ENCODE measurements at regions not wholly inside any gene's neighbourhood (a gene's known extent, or its start where the extent isn't known, plus 50 kb on each side); places are given as distances from the start of the nearest gene placed in this dataset.

DNA sequence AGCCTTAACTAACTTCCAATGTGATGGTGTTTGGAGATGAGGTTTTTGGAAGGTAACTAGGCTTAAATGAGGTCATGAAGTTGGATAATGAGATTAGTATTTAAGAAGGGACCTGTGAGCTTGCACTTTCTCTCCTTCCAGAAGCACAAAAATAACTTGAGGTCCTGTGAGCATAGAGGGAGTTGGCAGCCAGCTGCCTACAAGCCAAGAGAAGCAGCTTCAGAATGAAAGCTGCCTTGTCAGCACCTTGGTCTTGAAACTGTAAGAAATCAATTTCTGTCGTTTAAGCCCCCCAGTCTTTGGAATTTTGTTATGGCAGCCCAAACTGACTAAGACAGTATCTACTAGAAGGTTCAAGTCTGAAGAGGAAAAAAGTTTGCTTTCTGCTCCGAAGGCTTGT, 280.2 kb upstream of the GALNTL6 start:
- no peak overlapping the region for H3K27ac Mint-ChIP-seq
- H3K79me2 ChIP-seq (ENCODE audit: control insufficient read depth, insufficient read depth, low read length) = no peaks in the 10 kb centered on the region
- no peaks in the 10 kb centered on the region for H3K4me1 ChIP-seq (ENCODE audit: control insufficient read depth in 2 of 2, insufficient read depth in 2 of 2, low read length in 2 of 2)
- CTCF ChIA-PET = interaction anchor here (0.6 kb wide), 1 partner anchor 14 kb away, joined by 3 read pairs; no protein-coding TSS in a partner anchor
- H3K36me3 ChIP-seq (replicated peaks in 1 of 2; ENCODE audit: control extremely low read depth in 1 of 2, control insufficient read depth in 1 of 2, extremely low read depth in 1 of 2, insufficient read depth in 2 of 2, low read length in 1 of 2) = no peaks in the 10 kb centered on the region
- no peaks in the 10 kb centered on the region for H3K9me3 Mint-ChIP-seq (ENCODE audit: insufficient read depth)
- no peaks in the 10 kb centered on the region for H4K20me1 ChIP-seq (ENCODE audit: control insufficient read depth, insufficient read depth, low read length, poor library complexity, severe bottlenecking)
- no CpG with 5 or more reads among the region's 2 CpGs for WGBS (ENCODE audit: insufficient coverage)
- POLR2A ChIA-PET = no interaction called here
- H2AFZ ChIP-seq (ENCODE audit: insufficient read depth, low read depth, low read length, poor library complexity, severe bottlenecking) = no peak overlapping the region
- no peaks in the 10 kb centered on the region for H3K4me1 Mint-ChIP-seq
- H3K4me2 ChIP-seq (replicated peaks; ENCODE audit: low read depth, low read length, poor library complexity, severe bottlenecking) = no peak overlapping the region
- H3K9ac ChIP-seq (ENCODE audit: low read length) = no peak overlapping the region
- no peak overlapping the region for H3K4me3 ChIP-seq (ENCODE audit: control extremely low read depth in 1 of 5, extremely low read depth in 1 of 5, insufficient read depth in 1 of 5, low read depth in 2 of 5, low read length in 4 of 5)
- no peaks in the 10 kb centered on the region for H3K9me3 ChIP-seq (ENCODE audit: control extremely low read depth in 1 of 3, control insufficient read depth in 2 of 3, insufficient read depth in 1 of 3, low read length in 2 of 3)
- H3K27me3 ChIP-seq (replicated peaks in 1 of 4; ENCODE audit: control extremely low read depth in 1 of 4, control insufficient read depth in 3 of 4, insufficient read depth in 4 of 4, low read length in 3 of 4) = no peaks in the 10 kb centered on the region
- ATAC-seq (ENCODE audit: low read depth) = no peak
- intact Hi-C loops (cut with micrococcal nuclease) = no loop called here
- H3K27ac ChIP-seq (ENCODE audit: low read length in 2 of 2) = no peak overlapping the region
- H3K27me3 Mint-ChIP-seq = no peaks in the 10 kb centered on the region
- DNase-seq = no peak
- TF ChIP-seq, protein P1, sequence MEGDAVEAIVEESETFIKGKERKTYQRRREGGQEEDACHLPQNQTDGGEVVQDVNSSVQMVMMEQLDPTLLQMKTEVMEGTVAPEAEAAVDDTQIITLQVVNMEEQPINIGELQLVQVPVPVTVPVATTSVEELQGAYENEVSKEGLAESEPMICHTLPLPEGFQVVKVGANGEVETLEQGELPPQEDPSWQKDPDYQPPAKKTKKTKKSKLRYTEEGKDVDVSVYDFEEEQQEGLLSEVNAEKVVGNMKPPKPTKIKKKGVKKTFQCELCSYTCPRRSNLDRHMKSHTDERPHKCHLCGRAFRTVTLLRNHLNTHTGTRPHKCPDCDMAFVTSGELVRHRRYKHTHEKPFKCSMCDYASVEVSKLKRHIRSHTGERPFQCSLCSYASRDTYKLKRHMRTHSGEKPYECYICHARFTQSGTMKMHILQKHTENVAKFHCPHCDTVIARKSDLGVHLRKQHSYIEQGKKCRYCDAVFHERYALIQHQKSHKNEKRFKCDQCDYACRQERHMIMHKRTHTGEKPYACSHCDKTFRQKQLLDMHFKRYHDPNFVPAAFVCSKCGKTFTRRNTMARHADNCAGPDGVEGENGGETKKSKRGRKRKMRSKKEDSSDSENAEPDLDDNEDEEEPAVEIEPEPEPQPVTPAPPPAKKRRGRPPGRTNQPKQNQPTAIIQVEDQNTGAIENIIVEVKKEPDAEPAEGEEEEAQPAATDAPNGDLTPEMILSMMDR (IDR thresholded peaks at IDR 0.05) = no peak
- no peak overlapping the region for H3K4me3 Mint-ChIP-seq

DNA sequence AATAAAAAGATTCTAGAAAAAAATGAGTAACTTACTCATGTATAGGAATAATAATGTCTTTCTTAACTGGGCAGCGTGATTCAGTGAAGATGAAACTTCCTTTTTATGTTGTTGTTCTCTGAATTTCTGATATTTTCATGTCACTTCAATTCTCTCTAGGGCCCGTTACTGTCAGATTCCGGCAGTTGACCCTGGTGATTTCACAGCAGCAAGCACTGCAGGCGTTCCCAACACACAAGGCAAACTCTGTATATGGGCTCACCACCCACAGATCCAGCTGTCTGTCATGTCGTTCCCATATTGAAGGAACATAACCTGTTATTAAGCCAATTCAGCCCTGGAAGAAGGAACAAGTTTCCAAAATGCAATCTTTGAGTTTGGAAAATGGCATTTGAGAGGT, 288.3 kb upstream of the GALNTL6 start:
- Mint-ChIP-seq H3K27ac (no peak overlapping the region), H3K4me1 (no peaks in the 10 kb centered on the region), H3K27me3 (no peaks in the 10 kb centered on the region), H3K9me3 (ENCODE audit: insufficient read depth) (no peaks in the 10 kb centered on the region), H3K4me3 (no peak overlapping the region)
- Histone ChIP-seq H3K9ac (ENCODE audit: low read length) (no peak overlapping the region), H3K4me1 (ENCODE audit: control insufficient read depth in 2 of 2, insufficient read depth in 2 of 2, low read length in 2 of 2) (no peaks in the 10 kb centered on the region), H3K27ac (ENCODE audit: low read length in 2 of 2) (no peak overlapping the region), H3K79me2 (ENCODE audit: control insufficient read depth, insufficient read depth, low read length) (no peaks in the 10 kb centered on the region), H3K4me3 (ENCODE audit: control extremely low read depth in 1 of 5, extremely low read depth in 1 of 5, insufficient read depth in 1 of 5, low read depth in 2 of 5, low read length in 4 of 5) (no peak overlapping the region), H3K27me3 (replicated peaks in 1 of 4; ENCODE audit: control extremely low read depth in 1 of 4, control insufficient read depth in 3 of 4, insufficient read depth in 4 of 4, low read length in 3 of 4) (no peaks in the 10 kb centered on the region), H3K4me2 (replicated peaks; ENCODE audit: low read depth, low read length, poor library complexity, severe bottlenecking) (no peak overlapping the region), H4K20me1 (ENCODE audit: control insufficient read depth, insufficient read depth, low read length, poor library complexity, severe bottlenecking) (no peaks in the 10 kb centered on the region), H3K9me3 (ENCODE audit: control extremely low read depth in 1 of 3, control insufficient read depth in 2 of 3, insufficient read depth in 1 of 3, low read length in 2 of 3) (no peaks in the 10 kb centered on the region), H2AFZ (ENCODE audit: insufficient read depth, low read depth, low read length, poor library complexity, severe bottlenecking) (no peak overlapping the region), H3K36me3 (replicated peaks in 1 of 2; ENCODE audit: control extremely low read depth in 1 of 2, control insufficient read depth in 1 of 2, extremely low read depth in 1 of 2, insufficient read depth in 2 of 2, low read length in 1 of 2) (no peaks in the 10 kb centered on the region)
- WGBS (ENCODE audit: insufficient coverage) = 88% methylated on average over 2 of the region's 5 CpGs
- POLR2A ChIA-PET = no interaction called here
- ATAC-seq (ENCODE audit: low read depth) (no peak), DNase-seq (no peak)
- intact Hi-C loops (cut with micrococcal nuclease) = no loop called here
- CTCF ChIA-PET = no interaction called here
- TF ChIP-seq, protein P1 (IDR thresholded peaks at IDR 0.05) = no peak
- TF ChIP-seq EZH2 (IDR thresholded peaks at IDR 0.05; ENCODE audit: borderline replicate concordance, insufficient read depth, low read depth, low read length, poor library complexity, severe bottlenecking) = no peak
